GM20431 (cell line): ENCODE measurements at regions not wholly inside any gene's neighbourhood (a gene's known extent, or its start where the extent isn't known, plus 50 kb on each side); places are given as distances from the start of the nearest gene placed in this dataset.

Experiments used
- in situ Hi-C: fragments of 300-500 bp; cut with MseI, MboI; formaldehyde crosslinking; loops from one replicate; pipeline ENCODE4 v1.15.0; 2020; ENCODE audit warnings: low sequenced_read_pairs; ENCODE audit not compliant: unreplicated experiment

GRCh38 chr13:78430166-78430791 is 173.1 kb downstream of the POU4F1 start:
- in situ Hi-C loops: no loop called here

- in situ Hi-C loops: no loop called here
These were observed 174.7 kb downstream of the POU4F1 start for GRCh38 chr13:78428646-78429045.

- in situ Hi-C loops: no loop called here
These were observed 177.2 kb downstream of the POU4F1 start for GRCh38 chr13:78426183-78426582.

GRCh38 chr13:78420814-78421213 is 182.5 kb downstream of the POU4F1 start:
- in situ Hi-C loops: no loop called here

GRCh38 chr13:78413887-78414553 is 189.3 kb downstream of the POU4F1 start:
- in situ Hi-C loops: no loop called here

- in situ Hi-C loops: no loop called here
These were observed 192.5 kb downstream of the POU4F1 start for GRCh38 chr13:78410847-78411246.

- in situ Hi-C loops: no loop called here
These were observed 193.2 kb downstream of the POU4F1 start for GRCh38 chr13:78410164-78410563.

- in situ Hi-C loops: no loop called here
These were observed 194.2 kb downstream of the POU4F1 start for GRCh38 chr13:78409172-78409571.

GRCh38 chr13:78404846-78405360 is 198.4 kb downstream of the POU4F1 start:
- in situ Hi-C loops: no loop called here

- in situ Hi-C loops: no loop called here
These were observed 200.5 kb downstream of the POU4F1 start for GRCh38 chr13:78402708-78403400.

GRCh38 chr13:78401873-78402707 is 201.3 kb downstream of the POU4F1 start:
- in situ Hi-C loops: no loop called here

- in situ Hi-C loops: no loop called here
These were observed 204.5 kb downstream of the POU4F1 start for GRCh38 chr13:78398743-78399410.

GRCh38 chr13:78393286-78394142 is 209.8 kb downstream of the POU4F1 start:
- in situ Hi-C loops: no loop called here

GRCh38 chr13:78383899-78384298 is 219.5 kb downstream of the POU4F1 start:
- in situ Hi-C loops: no loop called here

- in situ Hi-C loops: no loop called here
These were observed 220.3 kb downstream of the POU4F1 start for GRCh38 chr13:78383071-78383484.

- in situ Hi-C loops: no loop called here
These were observed 220.9 kb downstream of the POU4F1 start for GRCh38 chr13:78382491-78382890.

GRCh38 chr13:78376822-78377221 is 226.5 kb downstream of the POU4F1 start:
- in situ Hi-C loops: no loop called here

- in situ Hi-C loops: no loop called here
These were observed 227.3 kb downstream of the POU4F1 start for GRCh38 chr13:78376033-78376432.

GRCh38 chr13:78372581-78372980 is 230.8 kb downstream of the POU4F1 start:
- in situ Hi-C loops: no loop called here
